T-helper 17 cell (primary cell): ENCODE measurements at regions not wholly inside any gene's neighbourhood (a gene's known extent, or its start where the extent isn't known, plus 50 kb on each side); places are given as distances from the start of the nearest gene placed in this dataset.

Source experiments
- ATAC-seq: fragments of 150-1000 bp; cut with Tn5 transposase; 2 replicates; pipeline ENCODE4 v1.10.0; 2021; ENCODE audit warnings: mild to moderate bottlenecking, moderate library complexity
- DNase-seq, 3 donors: peaks; one replicate each; pipeline versions ENCODE4 v3.0.0 to v3.0.0-alpha.2; 2020 to 2021
- H3K9me3 ChIP-seq: one replicate; pipeline ENCODE4 v1.7.0; 2013; ENCODE audit warnings: low read length, mild to moderate bottlenecking; ENCODE audit not compliant: control insufficient read depth, poor library complexity, severe bottlenecking
- H3K27ac Mint-ChIP-seq: one replicate; pipeline ENCODE4 v1.8.0; 2022; ENCODE audit warnings: mild to moderate bottlenecking, moderate library complexity, mixed read lengths
- H3K27me3 Mint-ChIP-seq: one replicate; pipeline ENCODE4 v1.8.0; 2022; ENCODE audit warnings: mixed read lengths
- H3K36me3 Mint-ChIP-seq: one replicate; pipeline ENCODE4 v1.8.0; 2022; ENCODE audit warnings: low read depth, mixed read lengths
- H3K4me1 Mint-ChIP-seq: one replicate; pipeline ENCODE4 v1.8.0; 2022; ENCODE audit warnings: mild to moderate bottlenecking, mixed read lengths
- H3K4me3 Mint-ChIP-seq: one replicate; pipeline ENCODE4 v1.8.0; 2022; ENCODE audit warnings: mild to moderate bottlenecking, moderate library complexity, mixed read lengths

DNA sequence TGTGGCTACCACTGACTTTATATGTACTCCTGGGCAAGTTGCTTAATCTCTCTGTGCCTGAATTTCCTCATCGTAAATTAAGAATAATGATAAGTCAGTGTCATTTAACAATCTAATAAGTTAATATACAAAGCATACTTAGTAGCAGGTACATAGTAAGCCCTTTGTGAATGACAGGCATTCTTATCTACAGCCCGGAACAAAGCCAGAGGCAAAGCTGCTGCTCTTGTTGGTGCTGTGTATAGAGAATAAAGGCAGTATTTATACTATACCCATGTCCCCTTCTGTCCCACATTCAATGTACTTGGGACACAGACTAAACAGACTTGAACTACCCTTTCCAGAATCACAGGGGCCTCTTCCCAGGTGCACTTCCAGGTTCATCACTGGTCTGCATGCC, 229.7 kb upstream of the NCAM1 start:
- Mint-ChIP-seq H3K4me3 (no peak overlapping the region), H3K27ac (no peak overlapping the region), H3K4me1 (no peaks in the 10 kb centered on the region), H3K36me3 (no peaks in the 10 kb centered on the region), H3K27me3 (peaks cover 22% of the 10 kb centered on the region)
- ATAC-seq, result no peak
- no peaks in the 10 kb centered on the region for H3K9me3 ChIP-seq
- DNase-seq, result no peak

DNA sequence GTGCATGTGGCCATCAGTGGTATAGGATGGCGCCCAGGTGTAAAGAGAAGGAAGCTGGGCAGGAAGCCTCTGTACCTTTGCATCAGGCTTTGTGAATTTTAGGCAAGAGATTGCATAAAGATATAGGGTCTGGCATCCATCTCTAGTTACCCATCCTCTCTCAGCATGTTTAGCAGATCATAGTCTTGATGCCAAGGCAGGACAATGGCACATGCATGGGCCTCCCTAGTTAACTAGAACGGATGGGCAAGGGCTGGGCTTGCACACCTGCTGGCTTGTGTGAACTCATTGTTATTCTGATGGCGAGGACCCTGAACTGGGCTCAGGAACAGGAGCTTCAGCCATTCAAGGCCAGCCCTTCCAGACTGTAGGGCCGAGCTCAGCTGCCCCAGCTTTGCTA, 229.2 kb upstream of the NCAM1 start:
- H3K9me3 ChIP-seq, result no peaks in the 10 kb centered on the region
- no peak for DNase-seq
- no peak overlapping the region for H3K27ac Mint-ChIP-seq
- H3K27me3 Mint-ChIP-seq, result peaks cover 18% of the 10 kb centered on the region
- ATAC-seq, result no peak
- H3K36me3 Mint-ChIP-seq, result no peaks in the 10 kb centered on the region
- H3K4me1 Mint-ChIP-seq, result no peaks in the 10 kb centered on the region
- no peak overlapping the region for H3K4me3 Mint-ChIP-seq

DNA sequence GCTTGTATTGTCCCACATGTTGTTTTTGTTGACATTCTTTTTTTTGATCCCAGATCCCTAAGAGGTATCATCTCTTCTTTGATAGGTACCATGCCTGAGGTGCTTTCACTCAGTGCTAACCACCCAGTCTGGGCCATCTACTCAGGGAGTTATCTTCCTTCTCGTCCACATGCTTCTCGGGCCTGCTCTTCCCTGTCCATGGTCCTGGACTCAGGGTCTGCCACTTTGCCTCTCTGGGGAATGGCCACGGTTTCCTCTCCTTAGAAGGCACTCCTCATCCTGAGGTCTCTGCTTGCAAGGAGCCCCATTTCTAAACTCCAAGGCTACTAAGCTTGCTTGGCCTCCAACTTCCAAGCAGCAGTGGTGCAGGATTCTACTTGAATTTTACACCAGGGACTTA, 227.0 kb upstream of the NCAM1 start:
- ATAC-seq, result no peak

DNA sequence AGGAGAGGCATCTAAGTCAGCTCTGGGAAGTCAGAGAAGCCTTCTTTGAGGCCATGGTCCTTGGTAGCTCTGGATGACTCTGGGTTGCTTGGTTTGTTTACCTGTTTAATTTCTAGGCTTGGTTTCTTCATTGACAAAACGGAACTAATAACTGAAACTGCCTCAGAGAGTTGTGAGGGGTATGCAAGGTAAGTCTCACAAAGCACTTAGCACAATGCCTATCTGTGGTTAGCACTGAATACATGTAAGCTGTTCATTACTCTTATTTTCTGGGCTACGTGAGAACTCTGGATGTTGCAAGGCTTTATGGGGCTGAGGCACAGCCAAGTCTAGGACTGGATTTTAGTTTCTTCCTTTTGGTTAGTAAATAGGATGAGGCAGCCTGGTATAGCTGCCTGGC, 225.8 kb upstream of the NCAM1 start:
- Mint-ChIP-seq H3K4me3 (no peak overlapping the region), H3K27ac (no peak overlapping the region)
- no peak for ATAC-seq

More for the DNA sequence above, 227.0 kb upstream of the NCAM1 start:
- Mint-ChIP-seq H3K27me3 (peaks cover 21% of the 10 kb centered on the region), H3K27ac (no peak overlapping the region), H3K4me1 (no peaks in the 10 kb centered on the region), H3K36me3 (no peaks in the 10 kb centered on the region), H3K4me3 (no peak overlapping the region)
- no peak for DNase-seq
- peaks cover 3% of the 10 kb centered on the region for H3K9me3 ChIP-seq

DNA sequence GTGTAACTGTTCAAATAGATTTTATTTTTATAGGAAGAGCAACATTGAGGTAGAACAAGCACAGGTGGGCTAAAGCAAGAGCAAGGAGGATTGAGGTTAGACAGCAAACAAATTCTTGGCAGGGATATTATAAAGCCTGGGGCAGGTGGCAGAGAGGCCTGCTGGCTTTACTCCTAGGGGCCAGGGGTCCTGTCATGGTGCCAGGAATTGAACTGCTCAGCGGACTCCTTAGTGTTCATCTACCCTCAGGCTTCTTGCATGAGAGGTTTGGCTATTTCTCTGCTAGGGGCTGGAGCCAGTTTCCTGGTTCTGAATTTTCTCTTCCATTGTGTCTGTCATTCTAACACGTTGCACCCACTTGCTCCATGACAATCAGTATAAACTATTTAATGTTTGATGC, 217.2 kb upstream of the NCAM1 start:
- H3K27me3 Mint-ChIP-seq, result peaks cover 46% of the 10 kb centered on the region

More for the DNA sequence above, 225.8 kb upstream of the NCAM1 start:
- no peaks in the 10 kb centered on the region for H3K4me1 Mint-ChIP-seq
- no peaks in the 10 kb centered on the region for H3K36me3 Mint-ChIP-seq
- DNase-seq, result no peak
- H3K9me3 ChIP-seq, result peaks cover 3% of the 10 kb centered on the region
- peaks cover 30% of the 10 kb centered on the region for H3K27me3 Mint-ChIP-seq

DNA sequence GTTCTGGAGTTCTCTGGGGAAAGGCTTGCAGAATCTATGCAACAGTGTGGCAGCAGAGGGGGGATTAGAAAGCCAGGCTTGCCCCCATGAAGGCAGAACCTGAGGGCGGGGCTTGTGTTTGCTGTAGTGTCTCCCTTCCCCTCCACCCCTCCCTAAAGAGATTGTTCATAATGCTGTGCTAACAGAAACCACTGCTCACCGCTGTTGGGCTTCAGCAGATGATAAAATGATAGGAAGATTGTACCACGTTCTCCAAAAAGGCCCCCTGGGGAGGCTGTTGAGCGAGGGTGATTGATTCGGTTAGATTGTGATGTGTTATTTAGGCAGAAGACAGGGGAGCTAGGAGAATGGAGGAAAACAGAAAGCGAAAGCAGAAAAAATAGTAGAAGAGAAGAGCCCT, 215.2 kb upstream of the NCAM1 start:
- H3K9me3 ChIP-seq, result no peaks in the 10 kb centered on the region
- Mint-ChIP-seq H3K4me3 (peak overlapping the region; percentile 0), H3K27me3 (peaks cover 36% of the 10 kb centered on the region), H3K4me1 (peaks cover 2% of the 10 kb centered on the region), H3K36me3 (peaks cover 4% of the 10 kb centered on the region), H3K27ac (no peak overlapping the region)
- ATAC-seq (no peak), DNase-seq (no peak)

More for the DNA sequence above, 217.2 kb upstream of the NCAM1 start:
- H3K4me3 Mint-ChIP-seq, result no peak overlapping the region
- peaks cover 4% of the 10 kb centered on the region for H3K36me3 Mint-ChIP-seq
- no peak for ATAC-seq
- no peak for DNase-seq
- H3K27ac Mint-ChIP-seq, result no peak overlapping the region
- H3K9me3 ChIP-seq, result no peaks in the 10 kb centered on the region
- peaks cover 2% of the 10 kb centered on the region for H3K4me1 Mint-ChIP-seq

DNA sequence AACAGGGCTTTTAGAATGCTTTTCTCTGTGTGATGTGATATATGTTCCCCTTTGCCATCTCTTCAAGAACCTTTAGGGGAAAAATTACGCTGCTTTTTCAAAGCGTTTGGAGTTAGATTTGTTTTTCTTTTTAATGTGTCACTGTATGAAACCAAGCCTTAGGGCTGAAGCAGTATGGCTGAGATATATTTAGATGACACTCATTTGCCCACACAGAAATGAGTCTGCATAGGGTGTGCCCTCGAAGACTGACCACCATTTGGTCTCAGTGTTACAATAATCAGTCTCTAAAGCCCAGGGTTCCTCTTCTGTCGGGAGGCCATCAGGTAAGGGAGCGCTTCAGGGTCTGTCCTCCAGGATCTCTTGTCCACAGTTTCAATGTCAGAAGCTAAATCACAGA, 213.0 kb upstream of the NCAM1 start:
- Mint-ChIP-seq H3K27ac (no peak overlapping the region), H3K4me3 (no peak overlapping the region), H3K4me1 (peaks cover 2% of the 10 kb centered on the region), H3K27me3 (peaks cover 30% of the 10 kb centered on the region), H3K36me3 (peaks cover 4% of the 10 kb centered on the region)
- H3K9me3 ChIP-seq, result no peaks in the 10 kb centered on the region
- ATAC-seq (no peak), DNase-seq (no peak)

DNA sequence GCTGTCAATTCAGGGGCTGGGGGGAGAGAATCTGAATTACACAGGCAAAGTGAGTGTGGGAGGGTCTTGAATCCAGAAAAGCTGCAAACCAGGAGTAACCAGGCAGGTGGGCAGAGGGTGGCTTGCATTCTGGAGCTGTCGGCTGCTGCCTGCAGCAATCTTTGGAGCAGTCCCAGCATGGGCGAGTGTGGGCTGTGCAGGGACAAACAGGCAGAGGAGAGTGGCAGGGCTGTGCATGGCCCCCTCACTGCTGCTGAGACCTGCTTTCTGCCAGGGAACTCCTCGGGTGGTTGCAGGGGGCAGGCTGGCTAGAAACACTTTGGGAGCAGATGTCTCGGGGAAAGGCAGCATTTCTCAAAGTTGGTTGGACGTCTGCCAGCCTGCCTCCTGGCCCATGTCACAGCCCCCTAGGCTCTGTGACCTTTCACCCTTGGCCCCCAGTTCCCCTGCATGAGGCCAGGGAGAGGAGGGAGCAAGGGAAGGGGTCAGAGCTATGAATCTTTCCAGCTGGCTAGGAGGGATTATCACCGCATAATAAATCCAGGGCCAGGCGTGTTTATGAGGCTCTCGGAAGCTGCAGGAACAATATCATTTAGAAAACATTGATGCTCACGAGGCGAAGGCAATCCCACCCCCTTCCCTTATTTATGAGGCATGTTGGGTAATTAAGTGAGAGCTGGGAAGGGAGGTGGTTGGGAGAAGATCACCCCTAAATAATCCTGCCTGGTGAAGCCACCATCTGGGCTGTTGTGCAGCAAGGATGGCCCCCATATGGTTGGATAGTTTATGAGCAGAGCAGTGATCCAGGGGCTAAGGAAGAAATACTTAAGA, 212.3 kb upstream of the NCAM1 start:
- Mint-ChIP-seq H3K4me3 (no peak overlapping the region), H3K4me1 (peaks cover 2% of the 10 kb centered on the region), H3K36me3 (peaks cover 4% of the 10 kb centered on the region), H3K27me3 (peaks cover 31% of the 10 kb centered on the region), H3K27ac (no peak overlapping the region)
- H3K9me3 ChIP-seq, result no peaks in the 10 kb centered on the region
- ATAC-seq (no peak), DNase-seq (no peak)

DNA sequence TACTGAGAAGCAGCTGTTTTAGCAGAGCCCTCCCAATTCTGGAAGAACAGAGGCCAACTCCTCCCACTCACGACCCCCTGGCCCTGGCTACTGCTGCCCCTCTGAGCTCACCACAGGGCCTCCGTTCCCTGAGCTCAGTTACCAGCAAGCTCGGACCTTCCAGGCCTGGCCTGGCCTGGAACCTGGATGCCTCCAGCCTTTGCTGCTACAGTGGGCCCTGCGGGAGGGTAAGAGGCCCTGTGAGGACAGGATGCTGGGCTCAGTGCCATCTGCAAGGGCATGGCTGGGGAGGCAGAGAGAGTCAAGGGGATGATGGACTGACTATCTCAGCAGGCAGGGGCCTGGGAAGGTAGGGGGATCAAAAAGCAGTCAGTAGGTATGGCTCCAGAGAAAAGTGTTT, 209.9 kb upstream of the NCAM1 start:
- no peaks in the 10 kb centered on the region for H3K36me3 Mint-ChIP-seq
- no peaks in the 10 kb centered on the region for H3K4me1 Mint-ChIP-seq
- H3K27ac Mint-ChIP-seq, result no peak overlapping the region
- H3K27me3 Mint-ChIP-seq, result peaks cover 17% of the 10 kb centered on the region
- DNase-seq (no peak), ATAC-seq (no peak)
- H3K9me3 ChIP-seq, result no peaks in the 10 kb centered on the region
- H3K4me3 Mint-ChIP-seq, result no peak overlapping the region

DNA sequence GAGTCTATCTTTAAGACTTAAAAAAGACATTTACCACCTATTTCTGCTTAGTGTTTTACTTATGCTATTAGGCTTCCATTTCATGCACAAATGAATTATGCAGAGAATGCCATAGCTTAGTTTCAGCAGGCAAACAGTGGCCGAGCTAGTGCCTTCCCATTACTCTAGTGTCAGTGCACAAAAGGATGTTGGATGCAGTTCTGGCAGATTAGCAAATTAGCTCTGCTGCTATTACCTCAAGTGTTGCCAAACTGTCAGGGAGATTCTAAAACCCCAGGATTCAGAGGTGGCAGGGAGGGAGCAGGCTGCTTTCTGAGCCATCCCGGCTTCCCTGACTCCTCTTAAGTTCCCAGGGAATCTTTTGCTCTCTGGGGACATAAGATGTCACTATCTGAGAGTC, 209.4 kb upstream of the NCAM1 start:
- Mint-ChIP-seq H3K4me1 (no peaks in the 10 kb centered on the region), H3K36me3 (no peaks in the 10 kb centered on the region), H3K27ac (no peak overlapping the region), H3K4me3 (no peak overlapping the region), H3K27me3 (peaks cover 17% of the 10 kb centered on the region)
- no peak for ATAC-seq
- DNase-seq, result no peak
- H3K9me3 ChIP-seq, result no peaks in the 10 kb centered on the region

DNA sequence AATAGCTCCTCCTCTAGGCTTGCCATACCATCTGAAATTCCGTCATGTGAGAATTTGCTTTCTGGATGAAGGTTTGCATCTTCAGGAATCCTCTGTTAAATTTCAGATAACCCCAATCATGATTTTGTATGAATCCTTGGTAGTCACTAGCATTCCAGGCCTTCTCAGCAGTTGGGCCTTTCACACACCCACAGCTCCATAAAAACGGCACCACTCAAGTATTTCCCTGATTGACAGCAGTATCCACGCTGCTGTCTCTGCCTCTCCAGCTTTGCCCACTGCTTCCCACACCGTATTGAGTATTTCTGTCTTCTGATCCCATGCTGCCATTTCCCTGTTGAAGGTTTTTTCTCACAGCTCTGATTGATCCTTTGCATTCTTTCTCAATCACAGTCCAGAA, 208.7 kb upstream of the NCAM1 start:
- H3K36me3 Mint-ChIP-seq, result no peaks in the 10 kb centered on the region
- H3K27me3 Mint-ChIP-seq, result peaks cover 25% of the 10 kb centered on the region
- no peak overlapping the region for H3K27ac Mint-ChIP-seq
- no peak for DNase-seq
- no peaks in the 10 kb centered on the region for H3K4me1 Mint-ChIP-seq
- H3K4me3 Mint-ChIP-seq, result no peak overlapping the region
- H3K9me3 ChIP-seq, result no peaks in the 10 kb centered on the region
- ATAC-seq, result no peak

DNA sequence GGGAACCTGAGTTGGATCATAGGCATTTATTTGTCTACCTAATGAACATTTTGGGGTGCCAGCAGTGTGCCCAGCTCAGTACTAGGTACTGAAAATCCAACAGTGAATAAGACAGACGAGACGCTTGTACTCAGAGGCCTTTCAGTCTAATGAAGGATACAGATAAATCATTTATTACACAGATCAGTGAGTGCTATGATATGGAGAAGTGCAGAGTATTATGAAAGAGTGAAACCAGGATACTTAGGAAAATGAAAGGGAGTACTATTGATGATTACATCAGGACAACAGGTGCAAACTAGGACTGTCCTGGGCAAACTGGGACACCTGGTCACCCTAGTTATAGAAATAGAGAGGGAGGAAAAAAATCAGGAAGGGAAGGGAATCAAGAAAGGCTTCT, 207.5 kb upstream of the NCAM1 start:
- H3K9me3 ChIP-seq, result no peaks in the 10 kb centered on the region
- Mint-ChIP-seq H3K27me3 (peaks cover 28% of the 10 kb centered on the region), H3K4me3 (no peak overlapping the region), H3K36me3 (no peaks in the 10 kb centered on the region), H3K27ac (no peak overlapping the region), H3K4me1 (no peaks in the 10 kb centered on the region)
- ATAC-seq, result no peak
- DNase-seq, result no peak

DNA sequence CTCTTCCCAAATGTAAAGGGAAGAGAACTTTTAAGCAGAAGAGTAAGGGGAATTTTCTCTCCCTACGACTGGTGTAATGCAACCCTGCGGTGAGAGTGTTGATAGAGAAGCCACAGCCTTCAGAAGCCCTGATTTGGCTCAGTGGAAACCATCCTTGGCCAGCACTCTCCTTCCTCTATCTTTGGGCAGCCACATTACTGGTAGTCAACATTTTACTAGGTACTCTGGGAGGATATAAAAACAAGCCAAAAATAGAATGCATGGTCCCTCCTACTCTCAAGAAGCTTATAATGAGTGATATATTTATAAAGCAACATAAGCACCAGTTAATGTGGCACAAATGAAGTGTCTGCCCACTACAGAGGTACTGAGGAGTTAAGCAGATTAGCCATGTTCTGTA, 201.8 kb upstream of the NCAM1 start:
- Mint-ChIP-seq H3K27ac (no peak overlapping the region), H3K4me3 (no peak overlapping the region), H3K27me3 (peaks cover 30% of the 10 kb centered on the region), H3K4me1 (peaks cover 2% of the 10 kb centered on the region), H3K36me3 (no peaks in the 10 kb centered on the region)
- no peaks in the 10 kb centered on the region for H3K9me3 ChIP-seq
- ATAC-seq, result no peak
- no peak for DNase-seq

DNA sequence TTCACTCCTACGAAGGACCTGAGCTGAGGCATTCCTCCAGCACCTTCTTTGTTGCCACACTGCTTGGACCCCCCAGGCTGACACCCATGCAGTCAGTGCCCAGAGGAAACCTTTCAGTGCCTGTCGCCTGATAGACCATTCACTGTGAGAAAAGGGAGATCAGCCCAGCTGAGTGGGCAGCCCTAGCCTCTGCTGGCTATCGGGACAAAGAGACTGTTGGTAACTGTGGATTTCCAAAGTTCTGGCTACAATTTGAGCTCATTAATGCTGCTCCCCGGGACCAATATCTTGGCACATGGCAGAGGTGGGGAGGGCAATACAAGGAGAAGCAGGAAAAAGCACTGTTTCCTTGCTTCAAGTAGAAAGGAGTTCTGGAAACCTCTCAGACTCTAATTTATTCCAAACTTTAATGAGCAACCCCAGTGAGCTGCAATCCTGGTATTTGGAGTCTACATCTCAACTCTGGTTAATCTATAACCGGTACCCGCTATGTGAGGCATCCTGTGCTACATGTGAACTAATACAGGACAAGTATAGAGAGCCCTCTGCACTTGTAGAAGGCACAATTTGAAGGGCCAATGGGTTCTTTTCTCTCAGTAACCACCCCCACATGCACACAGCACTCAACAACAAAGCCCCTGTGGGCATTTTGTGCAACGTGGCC, 200.7 kb upstream of the NCAM1 start:
- H3K36me3 Mint-ChIP-seq, result no peaks in the 10 kb centered on the region
- peaks cover 2% of the 10 kb centered on the region for H3K4me1 Mint-ChIP-seq
- no peak overlapping the region for H3K27ac Mint-ChIP-seq
- ATAC-seq (no peak), DNase-seq (no peak)
- peaks cover 30% of the 10 kb centered on the region for H3K27me3 Mint-ChIP-seq
- H3K9me3 ChIP-seq, result no peaks in the 10 kb centered on the region
- no peak overlapping the region for H3K4me3 Mint-ChIP-seq
